ENCODE measurements at regions not wholly inside any gene's neighbourhood (a gene's known extent, or its start where the extent isn't known, plus 50 kb on each side); places are given as distances from the start of the nearest gene placed in this dataset.
"Not testable (repeated sequence)": the region's sequence is repeated elsewhere in the genome, so short reads cannot be mapped to it uniquely, and the experiment has no call there.

GRCh38 chr2:111407632-111408194, 287.0 kb downstream of the BCL2L11 start:
- not testable (repeated sequence) for DNase-seq

GRCh38 chr2:111410868-111411406, 290.2 kb downstream of the BCL2L11 start:
- DNase-seq = not testable (repeated sequence)

GRCh38 chr2:111411867-111412681, 291.4 kb downstream of the BCL2L11 start:
- not testable (repeated sequence) for DNase-seq

GRCh38 chr2:111412841-111413650, 292.3 kb downstream of the BCL2L11 start:
- not testable (repeated sequence) for DNase-seq

GRCh38 chr2:111413950-111414349, 293.2 kb downstream of the BCL2L11 start:
- not testable (repeated sequence) for DNase-seq

- not testable (repeated sequence) for DNase-seq
Measured at GRCh38 chr2:111415765-111416743, 295.3 kb downstream of the BCL2L11 start.

- DNase-seq = not testable (repeated sequence)
Measured at GRCh38 chr2:111417026-111417425, 296.3 kb downstream of the BCL2L11 start.

GRCh38 chr2:111418091-111418875, 297.6 kb downstream of the BCL2L11 start:
- not testable (repeated sequence) for DNase-seq

GRCh38 chr2:111420074-111420473, 299.4 kb downstream of the BCL2L11 start:
- DNase-seq = not testable (repeated sequence)

- DNase-seq = not testable (repeated sequence)
Measured at GRCh38 chr2:111420835-111421234, 300.1 kb downstream of the BCL2L11 start.

GRCh38 chr2:111421949-111422348, 301.2 kb downstream of the BCL2L11 start:
- DNase-seq = not testable (repeated sequence)

GRCh38 chr2:111422562-111422961, 301.8 kb downstream of the BCL2L11 start:
- DNase-seq = not testable (repeated sequence)

- DNase-seq = not testable (repeated sequence)
Measured at GRCh38 chr2:111423184-111423583, 302.5 kb downstream of the BCL2L11 start.

- not testable (repeated sequence) for DNase-seq
Measured at GRCh38 chr2:111424176-111424575, 303.5 kb downstream of the BCL2L11 start.

GRCh38 chr2:111424851-111425309, 304.2 kb downstream of the BCL2L11 start:
- DNase-seq = not testable (repeated sequence)

GRCh38 chr2:111425789-111426201, 305.1 kb downstream of the BCL2L11 start:
- DNase-seq = not testable (repeated sequence)

- DNase-seq = not testable (repeated sequence)
Measured at GRCh38 chr2:111427346-111427745, 306.6 kb downstream of the BCL2L11 start.

- not testable (repeated sequence) for DNase-seq
Measured at GRCh38 chr2:111428915-111429314, 308.2 kb downstream of the BCL2L11 start.

GRCh38 chr2:111429353-111429752, 308.6 kb downstream of the BCL2L11 start:
- DNase-seq = not testable (repeated sequence)

GRCh38 chr2:111430817-111431661, 310.3 kb downstream of the BCL2L11 start:
- not testable (repeated sequence) for DNase-seq
